DMS53 treated with DMSO at 0.1 percent for 48 hours (cell line): ENCODE measurements at regions not wholly inside any gene's neighbourhood (a gene's known extent, or its start where the extent isn't known, plus 50 kb on each side); places are given as distances from the start of the nearest gene placed in this dataset.

Experiments
- DNase-seq: peaks from one replicate; lab custom pipeline; 2025; ENCODE audit not compliant: unreplicated experiment; lab: John Stamatoyannopoulos, UW

DNA sequence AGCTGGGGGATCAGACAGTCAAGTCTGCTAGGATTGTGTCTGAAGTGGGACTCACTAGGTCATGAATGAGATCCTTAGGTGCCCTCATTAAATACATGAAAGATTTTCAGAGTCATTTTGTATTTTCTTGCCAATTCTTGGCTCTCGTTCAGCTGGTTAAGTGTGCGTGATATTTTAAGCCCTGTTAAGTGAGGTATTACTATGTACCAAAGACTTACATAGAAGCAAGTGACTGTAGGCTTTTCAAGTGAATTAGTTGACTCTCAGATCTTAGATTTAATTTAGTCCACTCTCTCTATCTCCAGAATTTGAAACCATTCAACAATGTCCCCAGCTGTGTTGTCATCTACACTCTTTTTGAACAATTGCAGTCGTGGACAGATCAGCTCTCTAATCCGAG lies 219.4 kb downstream of the FOXL1 start:
- DNase-seq = no peak

DNA sequence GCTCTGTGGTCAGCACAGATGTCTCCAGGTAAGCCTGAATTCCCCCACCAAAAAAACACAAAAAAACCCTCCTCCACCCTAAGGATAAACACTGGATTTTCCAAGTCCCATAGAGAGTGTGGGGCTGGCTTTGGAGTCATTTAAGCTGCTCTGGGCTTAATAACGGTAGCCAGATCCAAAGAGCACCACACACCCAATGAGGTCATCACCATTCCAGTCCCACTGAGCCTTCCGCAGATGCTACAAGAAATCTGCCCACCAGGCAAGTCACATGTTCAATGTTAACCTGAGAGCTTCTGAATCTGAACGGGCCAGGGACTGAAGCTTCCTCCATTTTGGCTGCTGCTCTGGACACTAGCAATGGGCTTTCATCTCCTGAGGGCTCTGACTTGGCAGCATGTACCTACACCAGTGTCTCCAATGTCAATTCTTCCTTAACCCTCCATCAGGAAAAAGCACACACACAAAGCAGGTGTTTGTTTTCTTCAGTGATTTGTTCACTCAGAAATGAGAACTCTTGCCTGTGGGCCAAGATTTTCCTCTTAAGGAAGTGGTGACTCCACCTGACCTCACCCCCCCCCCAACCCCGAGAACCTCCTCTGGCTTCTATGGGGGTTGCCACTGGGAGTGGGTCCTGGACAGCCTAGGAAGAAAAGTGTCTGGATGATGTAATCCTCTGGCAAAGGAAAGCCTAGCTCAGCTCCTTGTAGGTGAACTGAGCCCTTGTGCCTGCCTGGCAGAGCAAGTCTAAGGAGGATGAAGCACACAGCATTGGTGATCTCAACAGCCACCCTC lies 220.1 kb downstream of the FOXL1 start:
- DNase-seq = no peak

DNA sequence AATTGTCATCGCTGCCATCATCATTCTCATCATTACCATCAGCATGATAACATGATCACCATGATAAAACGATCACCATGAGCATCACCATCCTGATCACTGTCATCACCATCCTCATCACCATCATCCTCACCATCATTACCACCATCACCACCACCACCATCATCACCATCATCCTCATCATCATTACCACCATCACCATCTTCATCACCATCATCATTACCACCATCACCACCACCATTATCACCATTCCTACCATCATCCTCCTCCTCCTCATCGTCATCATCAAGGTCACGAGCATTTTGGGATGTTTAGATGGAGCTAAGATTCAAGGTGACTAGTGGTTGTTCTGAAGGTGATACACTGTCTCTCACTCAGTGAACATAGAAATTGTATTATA lies 221.0 kb downstream of the FOXL1 start:
- DNase-seq = no peak

DNA sequence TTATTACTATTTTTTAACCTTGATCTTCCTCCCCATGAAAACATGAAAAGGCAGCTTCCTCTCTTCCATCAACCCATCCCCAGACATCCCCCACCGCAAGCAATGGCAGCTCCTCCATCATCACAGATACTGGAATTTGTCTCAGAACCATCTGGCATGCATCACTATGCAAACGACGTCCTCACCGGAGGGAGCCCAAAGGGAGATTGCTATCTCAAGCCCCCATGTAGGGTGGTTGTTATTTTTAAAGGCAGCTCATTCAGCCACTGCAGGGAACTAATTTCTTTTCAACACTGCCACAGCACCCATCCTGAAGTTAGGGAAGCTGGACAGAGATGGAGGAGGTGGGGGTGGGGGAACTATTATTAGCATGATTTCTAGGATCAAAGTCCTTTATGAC lies 222.5 kb downstream of the FOXL1 start:
- no peak for DNase-seq

DNA sequence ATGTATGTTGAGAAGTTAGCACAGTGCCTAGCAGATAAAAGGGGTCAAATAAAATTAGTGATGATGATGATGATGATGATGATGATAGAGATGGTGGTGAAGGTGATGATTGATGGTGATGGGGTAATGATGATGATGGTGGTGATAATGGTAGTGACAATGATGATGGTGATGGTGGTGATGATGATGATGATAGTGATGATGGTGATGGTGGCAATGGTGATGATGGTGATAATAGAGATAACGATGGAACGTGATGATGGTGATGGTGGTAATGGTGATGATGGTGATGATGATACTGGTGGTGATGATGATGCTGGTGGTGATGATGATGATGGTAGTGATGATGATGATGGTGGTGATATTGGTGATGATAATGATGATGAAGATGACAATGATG lies 223.7 kb downstream of the FOXL1 start:
- DNase-seq = no peak

DNA sequence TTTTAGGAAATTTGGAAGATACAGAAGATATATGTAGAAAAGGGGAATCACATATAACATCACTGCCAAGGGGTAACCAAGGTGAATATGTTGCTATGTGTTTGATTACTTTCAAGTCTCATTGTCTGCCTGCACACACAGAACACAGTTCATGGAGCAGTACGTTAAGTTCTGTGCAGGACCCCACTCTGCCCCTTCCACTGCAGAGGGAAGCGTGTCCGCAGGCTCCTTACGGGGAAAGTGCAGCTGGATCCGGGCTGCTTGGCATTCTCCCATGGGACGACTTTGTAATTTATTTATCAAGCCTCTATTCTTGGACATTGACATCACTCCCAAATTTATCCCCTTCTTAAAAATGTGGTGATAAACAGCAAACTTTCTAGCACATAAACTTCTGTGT lies 226.8 kb downstream of the FOXL1 start:
- no peak for DNase-seq

DNA sequence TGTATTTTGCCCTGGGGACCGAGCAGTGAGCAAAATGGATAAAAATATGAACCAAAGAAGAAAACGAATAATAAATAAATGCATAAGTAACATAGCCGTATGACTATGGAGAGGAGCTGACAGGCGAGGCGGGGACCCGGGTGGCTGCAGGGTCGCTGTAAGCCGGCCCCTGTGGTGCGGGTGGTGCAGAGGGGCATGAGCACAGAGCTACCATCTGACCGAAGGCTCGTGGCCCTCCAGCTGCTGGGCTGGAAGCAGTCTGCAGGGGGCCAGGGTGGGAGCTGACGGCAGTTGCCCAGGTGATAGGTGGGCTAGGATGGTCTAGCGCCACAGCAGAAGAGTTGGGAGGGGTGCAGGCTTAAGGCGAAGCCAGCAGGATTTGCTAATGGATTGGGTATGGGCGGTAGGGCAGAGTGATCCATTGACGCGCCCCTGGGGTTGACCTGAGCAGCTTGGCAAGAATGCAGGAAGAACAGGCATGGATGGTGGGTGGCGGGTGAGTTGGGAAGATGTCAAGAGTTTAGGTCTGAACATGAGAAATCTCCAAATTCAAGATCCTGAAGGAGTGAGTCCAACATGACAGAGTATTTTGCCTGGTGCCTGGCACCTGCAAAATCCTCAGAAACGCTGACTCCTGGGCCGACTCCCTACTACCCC lies 228.0 kb downstream of the FOXL1 start:
- DNase-seq = no peak

DNA sequence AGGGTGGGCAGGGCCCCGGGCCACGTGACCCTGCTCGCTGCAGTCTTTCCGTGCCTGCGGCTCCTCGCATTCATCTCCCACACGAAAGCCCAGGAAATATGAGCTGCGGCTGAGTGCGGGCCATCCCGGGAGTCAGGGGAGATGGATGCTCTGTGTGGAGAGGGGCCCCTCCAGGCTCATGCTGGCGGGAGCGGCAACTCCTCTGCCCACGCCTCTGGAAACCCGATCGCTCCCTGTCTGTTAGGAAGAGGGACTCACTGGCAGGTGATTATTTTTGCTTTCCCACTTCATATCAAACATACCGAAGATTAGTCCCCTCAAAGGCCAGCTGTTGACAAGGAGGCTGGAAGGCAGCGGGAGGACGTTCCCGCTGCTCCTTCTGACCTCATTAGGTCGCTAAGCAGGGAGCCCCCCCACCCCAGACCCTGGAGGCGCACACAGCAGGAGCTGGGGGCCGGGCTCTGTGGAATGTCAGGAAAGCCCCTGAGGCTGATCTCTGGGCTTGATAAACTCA lies 228.5 kb downstream of the FOXL1 start:
- DNase-seq = no peak

DNA sequence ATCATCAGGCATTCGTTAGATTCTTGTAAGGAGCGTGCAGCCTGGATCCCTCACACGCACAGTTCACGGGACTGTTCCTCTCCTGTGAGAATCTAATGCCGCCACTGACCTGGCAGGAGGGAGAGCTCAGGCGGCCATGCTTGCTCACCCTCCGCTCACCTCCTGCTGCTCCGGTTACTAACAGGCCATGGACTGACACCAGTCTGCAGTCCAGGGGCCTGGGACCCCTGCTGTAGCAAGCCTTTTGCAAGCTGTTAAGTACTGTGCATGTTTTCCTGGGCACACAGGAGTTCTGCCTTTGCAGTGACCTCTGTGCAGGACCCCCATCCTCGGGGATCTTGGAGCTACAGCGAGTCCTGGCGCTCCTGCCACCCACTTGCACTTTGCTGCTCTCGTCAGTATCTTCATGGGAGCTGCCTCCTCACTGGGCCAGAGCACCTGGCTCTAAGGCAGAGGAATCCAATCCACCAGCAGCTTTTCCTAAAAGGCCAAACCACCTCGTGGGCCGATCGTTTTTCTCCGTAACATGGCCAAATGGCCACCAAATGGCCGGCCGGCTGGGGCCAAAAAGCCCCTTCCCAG lies 230.6 kb downstream of the FOXL1 start:
- DNase-seq = no peak

DNA sequence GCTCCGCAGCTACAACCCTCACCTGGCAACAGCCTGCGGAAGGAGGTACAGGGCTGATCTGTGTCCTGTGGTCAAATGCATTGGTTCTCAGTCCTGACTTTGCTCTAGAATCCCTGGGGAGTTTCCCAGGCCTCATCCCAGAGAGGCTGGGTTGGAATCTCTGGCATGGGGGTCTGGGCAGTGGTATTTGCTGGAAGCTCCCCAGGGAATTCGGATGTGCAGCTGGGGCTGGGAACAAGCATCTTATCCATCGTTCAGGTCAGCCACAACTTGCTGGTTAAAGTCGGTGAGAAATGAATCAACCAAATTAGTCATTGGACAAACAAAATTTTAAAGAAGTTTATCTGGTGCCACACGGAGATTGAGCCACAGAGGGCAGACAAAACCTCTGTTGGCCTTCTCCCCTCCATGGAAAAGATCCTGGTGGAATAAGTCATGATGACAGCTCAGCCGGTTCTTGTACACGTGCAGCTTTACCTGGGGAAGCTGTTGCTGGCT lies 231.2 kb downstream of the FOXL1 start:
- no peak for DNase-seq

DNA sequence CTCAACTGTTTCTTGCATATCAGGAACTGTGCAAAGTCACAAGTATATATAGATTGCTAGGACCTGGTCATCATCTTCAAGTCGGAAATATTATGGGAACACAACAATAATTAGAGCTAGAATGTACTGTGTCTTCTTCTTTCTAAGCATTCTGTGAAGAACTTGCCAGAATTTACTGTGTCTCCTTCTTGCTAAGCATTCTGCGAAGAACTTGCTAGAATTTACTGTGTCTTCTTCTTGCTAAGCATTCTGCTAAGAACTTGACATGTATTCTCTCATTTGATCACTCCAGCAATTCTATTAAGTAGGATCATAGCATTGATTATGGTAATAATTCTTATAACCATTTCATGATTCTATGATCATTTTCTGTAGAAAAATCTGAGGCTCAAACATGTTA lies 231.7 kb downstream of the FOXL1 start:
- DNase-seq = no peak

DNA sequence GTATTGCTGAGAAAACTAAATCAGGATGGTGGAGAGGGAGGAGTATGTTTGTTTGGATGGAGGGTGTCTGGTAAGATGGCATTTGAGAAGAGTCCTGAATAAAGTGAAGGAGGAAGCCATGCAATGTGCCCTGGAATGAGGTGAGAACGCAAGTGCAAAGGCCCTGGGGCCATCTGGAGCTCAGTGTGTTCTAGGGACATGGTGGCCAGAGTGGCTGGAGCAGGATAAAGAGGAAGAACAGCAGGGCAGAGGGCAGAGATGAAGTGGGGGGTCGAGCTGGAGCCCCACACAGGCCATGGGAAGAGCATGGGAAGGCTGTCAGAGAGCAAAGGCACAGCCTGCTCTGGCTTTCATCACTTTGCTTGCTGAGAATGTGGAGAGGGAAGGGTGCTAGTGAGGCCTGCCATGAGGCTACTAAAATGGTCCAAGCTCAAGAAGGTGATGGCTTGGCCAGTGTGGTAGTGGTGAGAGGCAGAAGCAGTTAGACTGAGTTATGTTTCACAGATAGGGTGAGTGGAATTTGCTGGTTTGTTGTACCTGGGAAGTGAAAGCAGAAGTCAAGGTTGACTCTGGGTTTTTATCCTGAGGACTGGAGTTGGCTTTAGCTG lies 234.1 kb downstream of the FOXL1 start:
- DNase-seq = no peak

DNA sequence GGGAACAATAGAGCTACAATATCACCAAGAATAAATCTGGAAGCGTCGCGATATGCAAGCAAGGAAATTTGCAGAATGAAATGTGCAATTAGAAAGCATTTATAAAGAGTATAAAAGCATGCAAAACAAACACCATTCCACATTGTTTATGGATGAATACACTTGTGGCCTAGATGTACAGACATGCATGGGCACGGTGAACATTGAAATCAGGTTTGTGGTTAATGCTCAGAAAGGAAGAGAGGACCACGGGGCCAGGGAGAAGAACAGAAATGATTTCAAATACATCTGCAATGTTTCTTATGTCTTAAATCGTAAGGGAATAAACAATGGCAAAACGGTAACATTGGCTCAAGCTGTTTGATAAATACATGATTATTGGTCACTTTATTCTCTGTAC lies 235.9 kb downstream of the FOXL1 start:
- no peak for DNase-seq

DNA sequence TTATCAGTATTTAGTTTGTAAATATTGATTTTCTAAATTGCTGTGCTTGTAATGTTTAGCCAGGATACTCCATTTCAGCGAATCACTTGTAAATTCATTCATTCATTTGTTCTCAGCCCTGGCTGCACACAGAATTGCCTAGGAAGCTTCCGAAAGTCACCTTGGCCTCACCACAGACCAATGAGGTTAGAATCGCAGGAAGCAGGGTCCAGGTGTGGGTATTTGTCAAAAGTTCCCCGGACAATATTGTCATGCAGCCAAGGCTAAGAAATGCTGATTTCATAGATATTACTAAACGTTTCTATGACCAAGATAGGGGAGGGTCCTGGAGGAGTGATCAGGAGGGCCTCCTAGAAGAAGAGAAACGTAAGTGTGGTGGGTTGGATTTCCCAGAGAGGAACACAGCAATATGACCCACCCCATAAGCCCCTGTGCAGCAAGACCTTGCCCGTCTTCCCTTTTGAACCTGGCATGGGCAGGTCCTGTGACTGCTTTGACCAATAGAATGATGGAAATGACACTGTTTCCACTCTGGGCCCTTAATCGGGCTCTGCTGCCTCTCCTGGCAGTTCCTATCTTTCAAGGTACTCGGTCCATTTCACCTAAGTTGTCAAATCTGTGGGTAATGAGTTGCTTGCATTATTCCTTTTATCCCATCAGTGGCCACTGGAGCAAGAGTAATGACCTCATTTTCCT lies 238.7 kb downstream of the FOXL1 start:
- no peak for DNase-seq

DNA sequence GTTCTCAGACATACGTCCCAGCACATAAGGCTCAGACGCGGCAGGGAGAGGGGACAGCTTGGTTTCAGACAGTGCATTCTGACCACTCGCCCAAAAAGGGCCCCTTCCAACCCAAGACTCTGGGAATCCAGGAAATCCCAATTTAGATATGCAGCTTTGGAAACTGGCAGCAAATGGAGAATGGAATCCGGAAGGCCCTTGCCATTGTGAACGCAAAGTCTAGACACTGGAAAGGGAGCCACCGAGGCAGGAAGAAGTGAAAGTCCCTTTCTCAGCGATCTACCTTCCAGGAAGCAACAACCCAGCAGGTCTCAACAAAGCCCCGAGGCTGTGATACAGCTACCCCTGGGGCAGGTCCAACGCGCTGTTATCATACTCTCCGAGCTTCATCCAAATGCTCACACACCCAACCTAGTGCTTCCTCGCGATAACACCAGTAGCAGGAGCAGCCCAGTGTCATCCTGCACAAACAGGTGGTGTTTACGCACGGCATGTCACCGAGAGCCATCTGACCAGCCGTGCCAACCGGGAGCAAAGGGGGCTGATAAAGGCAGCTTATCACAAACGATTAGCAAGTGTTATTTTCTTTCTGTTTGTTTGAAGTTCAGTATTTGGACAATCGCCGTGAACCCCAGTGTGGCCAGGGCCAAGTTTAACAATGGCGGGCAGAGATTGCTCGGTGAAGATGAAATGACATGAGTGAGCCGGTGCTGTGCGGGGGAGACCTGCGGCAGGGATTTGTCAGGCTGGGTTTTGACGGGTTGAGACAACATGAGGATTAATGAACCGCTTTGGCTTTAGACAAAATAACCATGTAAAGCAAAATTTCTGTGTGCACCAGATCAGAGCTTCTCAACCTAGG lies 240.6 kb downstream of the FOXL1 start:
- DNase-seq = no peak

DNA sequence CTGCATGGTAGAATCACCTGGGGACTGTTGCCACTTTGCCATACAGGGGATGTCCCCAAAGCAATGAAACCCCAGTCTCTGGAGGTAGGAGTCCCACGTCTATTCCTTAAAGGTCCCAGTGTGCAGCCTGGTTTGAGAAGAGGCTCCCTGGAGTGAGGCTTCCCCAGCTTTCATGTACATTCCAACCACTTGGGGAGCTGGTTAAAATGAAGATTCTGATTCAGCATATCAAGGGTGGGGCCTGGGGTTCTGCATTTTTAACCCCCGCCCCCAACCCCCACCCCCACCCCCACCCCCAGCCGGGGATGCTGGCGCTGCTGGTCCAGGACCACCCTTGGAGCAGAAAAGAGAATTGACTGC lies 241.2 kb downstream of the FOXL1 start:
- no peak for DNase-seq

DNA sequence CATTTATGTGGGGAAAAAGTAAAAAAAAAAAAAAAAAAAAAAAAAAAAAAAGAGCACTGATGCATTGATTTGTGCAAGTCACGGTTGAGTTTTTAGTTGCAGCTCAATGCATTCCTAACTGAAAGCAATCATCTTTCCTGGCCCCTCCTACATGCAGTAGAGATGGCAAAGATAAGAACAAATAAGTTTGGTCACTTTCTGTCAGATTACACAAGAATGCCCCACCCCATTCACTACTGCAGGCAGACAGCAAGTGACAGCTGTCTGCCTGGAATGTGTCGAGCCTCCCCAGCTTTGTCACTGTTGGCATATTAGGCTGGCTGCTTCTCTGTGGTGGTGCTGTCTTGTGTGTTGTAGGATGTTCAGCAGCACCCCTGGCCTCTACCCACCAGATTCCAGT lies 243.5 kb downstream of the FOXL1 start:
- no peak for DNase-seq

DNA sequence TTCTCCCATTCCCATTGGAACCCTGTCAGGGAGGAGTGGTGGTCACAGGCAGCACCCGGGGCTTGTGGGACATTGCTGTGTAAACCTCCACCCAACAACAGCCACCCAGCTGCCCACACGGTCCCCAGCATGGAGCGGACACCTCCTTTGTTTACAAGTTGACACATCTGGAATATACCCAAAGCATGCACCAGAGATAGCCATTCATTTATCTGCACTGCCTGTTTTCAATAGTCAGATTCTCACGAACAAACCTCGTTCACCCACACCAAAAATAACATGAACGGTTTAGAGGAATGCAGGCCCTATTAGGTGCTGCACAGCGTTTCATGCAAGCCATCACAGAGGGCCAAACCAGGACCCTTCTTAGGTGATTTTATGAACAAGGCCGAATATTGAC lies 244.8 kb downstream of the FOXL1 start:
- DNase-seq = no peak

DNA sequence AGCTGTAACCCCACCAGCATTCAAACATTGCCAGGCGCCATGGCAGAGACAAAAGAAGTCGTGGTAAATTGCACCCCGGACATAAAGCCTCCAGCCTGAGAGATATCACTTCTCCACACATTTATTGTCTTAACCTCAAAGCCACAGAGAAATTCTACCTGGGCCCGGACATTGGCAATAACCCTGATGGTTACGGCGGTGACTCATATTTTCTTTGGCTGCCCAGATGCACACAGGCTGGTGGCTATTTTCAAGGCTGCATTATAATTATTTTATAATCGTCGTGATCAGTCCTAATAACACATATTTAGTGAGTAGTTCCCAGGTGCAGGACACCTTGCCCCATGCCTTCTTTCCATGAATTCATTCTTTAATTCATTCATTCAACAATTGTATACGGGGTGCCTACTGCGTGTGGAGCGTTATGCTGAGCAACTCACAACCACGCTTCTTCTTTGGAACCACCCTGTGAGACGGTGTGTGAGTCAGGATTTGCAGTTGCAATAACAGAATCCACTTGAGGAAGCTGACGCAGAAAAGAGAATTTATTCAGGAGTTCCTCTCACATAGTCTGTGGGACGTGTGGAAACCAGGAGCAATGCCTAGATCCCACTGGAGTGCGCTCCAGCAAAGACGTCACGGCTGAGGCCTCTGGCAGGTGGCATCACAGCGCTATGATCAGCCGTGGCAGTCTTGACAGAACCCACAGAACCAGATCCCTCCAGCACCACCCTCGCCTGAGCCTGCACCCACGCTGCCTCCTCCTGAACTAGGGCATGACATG lies 245.7 kb downstream of the FOXL1 start:
- DNase-seq = no peak
